NCI-H82 treated with DMSO at 0.1 percent for 48 hours (cell line): ENCODE measurements at regions not wholly inside any gene's neighbourhood (a gene's known extent, or its start where the extent isn't known, plus 50 kb on each side); places are given as distances from the start of the nearest gene placed in this dataset.

Experiments used
- DNase-seq: peaks from one replicate; lab custom pipeline; 2025; ENCODE audit not compliant: unreplicated experiment; lab: John Stamatoyannopoulos, UW

GRCh38 chr1:112040891-112041740, 51.6 kb upstream of the KCND3 start:
- DNase-seq, result peak; percentile 98

GRCh38 chr1:112043901-112044300, 54.4 kb upstream of the KCND3 start:
- no peak for DNase-seq

DNA sequence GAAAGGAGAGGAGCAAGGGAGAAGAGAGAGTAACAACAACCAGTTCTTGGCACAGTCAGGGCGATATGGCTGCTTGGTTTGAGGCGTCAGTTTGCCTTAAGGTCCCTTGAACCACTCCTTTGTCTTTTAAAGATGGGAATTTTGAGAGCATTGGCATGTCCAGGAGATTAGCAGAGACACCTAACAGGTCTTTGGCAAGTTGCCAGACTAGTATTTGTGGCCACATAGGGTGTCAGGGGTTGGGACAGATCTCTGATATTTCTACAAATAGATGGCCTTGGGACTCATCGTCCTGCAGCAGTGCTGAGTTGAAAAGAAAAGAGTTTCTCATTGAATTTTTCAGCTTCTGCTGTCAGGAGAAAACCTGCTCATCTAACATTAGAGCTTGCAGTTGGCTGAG, 55.3 kb upstream of the KCND3 start:
- DNase-seq, result no peak

DNA sequence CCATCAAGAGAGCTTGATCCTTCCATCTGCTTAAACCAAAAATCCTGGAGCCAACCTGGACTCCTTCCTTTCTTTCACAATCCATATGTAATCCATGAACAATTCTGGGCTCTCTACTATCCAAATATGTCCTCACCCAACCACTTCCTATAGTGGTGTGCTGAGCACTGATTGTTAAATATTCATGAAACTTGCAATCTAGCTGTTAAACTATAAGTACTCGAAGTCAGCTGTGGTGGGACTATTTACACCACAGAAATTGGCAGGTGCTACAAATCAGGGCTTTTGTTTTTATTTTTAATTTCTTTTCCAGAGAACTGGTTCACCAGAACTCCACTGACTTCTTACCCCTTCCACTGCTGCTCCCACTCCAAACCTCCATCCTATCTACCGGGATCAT, 57.2 kb upstream of the KCND3 start:
- no peak for DNase-seq

DNA sequence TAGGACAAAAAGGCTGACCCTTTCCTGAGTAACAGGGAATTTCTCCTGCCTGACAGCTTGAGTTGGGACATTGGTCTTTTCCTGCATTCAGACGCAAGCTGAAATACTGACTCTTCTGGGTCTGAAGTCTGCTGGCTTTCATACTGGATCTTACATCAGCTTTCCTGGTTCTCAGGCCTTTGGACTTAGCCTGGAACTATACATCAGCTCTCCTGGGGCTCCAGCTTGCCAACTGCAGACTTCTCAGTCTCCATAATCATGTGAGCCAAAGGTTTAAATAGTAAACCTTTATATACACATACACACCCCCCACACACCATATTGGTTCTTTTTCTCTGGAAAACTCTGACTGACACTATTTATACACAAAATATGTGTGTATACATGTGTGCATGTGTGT, 59.0 kb upstream of the KCND3 start:
- DNase-seq, result no peak

DNA sequence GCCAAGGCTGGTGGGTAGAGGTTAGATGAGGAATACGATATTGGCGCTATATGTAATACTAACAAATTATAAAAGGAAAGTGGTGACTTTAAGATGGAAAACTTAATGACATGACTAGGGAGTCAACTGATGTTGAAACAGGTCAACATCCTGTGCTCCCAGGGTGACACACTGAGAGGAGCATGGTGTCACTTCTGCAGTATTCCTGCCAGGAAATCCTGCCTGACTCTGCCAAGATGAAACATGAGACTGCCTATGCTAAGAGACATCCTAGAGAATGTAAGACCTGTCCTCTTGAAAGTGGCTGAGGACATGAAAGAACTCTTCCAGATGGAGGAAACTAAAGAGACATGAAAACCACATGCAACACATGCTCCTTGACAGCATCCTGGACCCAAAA, 65.0 kb upstream of the KCND3 start:
- DNase-seq, result no peak

- no peak for DNase-seq
Measured at GRCh38 chr1:112056354-112056753, 66.9 kb upstream of the KCND3 start.

- DNase-seq, result no peak
Measured at GRCh38 chr1:112057736-112058135, 68.3 kb upstream of the KCND3 start.

DNA sequence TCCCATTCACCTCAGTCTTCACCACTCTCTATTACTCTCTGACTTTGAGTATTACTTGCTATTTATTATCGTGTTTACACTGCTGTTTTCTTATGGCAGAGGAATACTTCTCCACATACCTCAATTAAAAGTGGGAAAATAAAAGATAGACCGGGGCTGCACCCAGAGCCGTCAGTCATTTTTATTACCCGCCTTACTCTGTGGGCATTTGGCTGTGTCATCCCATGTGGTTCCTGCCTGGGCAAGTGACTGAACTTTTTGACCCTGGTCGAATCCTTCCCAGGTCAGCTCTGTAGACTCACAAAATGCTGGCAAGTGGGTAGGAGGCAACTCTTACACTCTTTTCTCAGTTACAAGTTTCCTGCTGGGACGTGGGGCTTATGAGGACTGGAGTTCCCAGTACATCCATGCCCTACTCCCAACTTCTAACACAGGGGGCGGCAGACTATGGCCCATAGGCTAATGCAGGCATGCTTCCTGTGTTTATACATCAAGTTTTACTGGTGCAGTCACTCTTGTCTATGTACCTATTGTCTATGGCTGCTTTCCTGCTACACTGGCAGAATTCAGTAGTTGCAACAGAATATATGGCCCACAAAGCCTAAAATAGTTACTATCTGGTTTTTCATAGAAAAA, 69.5 kb upstream of the KCND3 start:
- DNase-seq, result no peak

DNA sequence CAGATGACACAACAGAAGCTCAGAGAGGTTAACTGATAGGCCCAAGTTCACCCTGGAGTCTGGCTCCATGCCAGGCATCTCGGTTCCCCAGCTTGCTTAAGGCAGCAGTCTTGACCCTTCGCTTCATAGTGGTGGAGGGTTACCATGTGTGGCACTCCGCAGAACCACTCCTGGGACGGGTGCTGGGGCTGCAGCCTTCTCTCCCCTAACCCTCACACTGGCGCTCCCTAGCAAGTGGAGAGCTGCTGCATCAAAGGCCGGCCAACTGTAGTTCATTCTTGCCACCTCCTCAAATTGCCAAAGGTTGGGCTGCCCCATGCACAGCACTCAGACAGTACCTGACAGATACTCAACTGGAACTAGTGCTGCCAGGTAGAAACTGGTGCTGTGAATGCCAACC, 70.2 kb upstream of the KCND3 start:
- DNase-seq, result no peak

- no peak for DNase-seq
Measured at GRCh38 chr1:112060261-112060660, 70.8 kb upstream of the KCND3 start.

DNA sequence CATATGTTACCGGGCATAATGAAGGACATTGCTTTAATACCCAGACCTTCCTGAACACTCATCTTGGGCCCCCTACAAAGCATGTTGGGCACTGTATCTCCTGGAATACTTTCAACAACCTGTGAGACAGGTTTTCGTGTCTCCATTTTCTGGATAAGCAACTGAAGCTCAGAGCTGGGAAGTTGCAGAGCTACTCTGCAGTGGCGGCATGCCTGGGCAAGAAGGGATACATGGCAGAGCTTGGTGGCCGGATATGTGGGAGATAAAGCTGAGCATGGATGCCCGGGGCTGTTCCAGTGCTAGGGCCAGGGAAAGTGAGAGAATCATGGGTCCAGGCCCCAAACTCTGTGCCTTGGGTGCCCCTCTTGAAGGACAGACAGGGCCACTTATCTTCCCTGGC, 71.6 kb upstream of the KCND3 start:
- DNase-seq, result no peak

DNA sequence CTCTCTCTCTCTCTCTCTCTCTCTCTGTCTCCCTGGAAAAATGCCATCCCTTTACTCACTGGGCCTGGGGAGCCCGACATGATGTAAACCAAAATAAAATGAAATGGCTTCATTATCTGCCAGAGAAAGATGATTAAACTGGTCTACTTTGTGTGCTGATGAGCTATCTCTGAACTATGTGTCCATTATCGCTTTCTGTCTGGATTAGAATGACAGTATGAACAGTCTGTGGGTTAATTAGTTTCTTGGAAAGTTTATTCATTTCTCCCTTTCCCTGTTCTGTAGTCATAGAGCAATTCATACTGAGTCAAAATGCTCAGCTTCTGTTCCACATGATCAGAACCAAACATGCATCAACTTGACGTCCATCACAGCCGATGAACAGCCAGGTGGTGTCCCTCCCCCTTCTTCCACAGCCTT, 72.4 kb upstream of the KCND3 start:
- DNase-seq, result no peak

DNA sequence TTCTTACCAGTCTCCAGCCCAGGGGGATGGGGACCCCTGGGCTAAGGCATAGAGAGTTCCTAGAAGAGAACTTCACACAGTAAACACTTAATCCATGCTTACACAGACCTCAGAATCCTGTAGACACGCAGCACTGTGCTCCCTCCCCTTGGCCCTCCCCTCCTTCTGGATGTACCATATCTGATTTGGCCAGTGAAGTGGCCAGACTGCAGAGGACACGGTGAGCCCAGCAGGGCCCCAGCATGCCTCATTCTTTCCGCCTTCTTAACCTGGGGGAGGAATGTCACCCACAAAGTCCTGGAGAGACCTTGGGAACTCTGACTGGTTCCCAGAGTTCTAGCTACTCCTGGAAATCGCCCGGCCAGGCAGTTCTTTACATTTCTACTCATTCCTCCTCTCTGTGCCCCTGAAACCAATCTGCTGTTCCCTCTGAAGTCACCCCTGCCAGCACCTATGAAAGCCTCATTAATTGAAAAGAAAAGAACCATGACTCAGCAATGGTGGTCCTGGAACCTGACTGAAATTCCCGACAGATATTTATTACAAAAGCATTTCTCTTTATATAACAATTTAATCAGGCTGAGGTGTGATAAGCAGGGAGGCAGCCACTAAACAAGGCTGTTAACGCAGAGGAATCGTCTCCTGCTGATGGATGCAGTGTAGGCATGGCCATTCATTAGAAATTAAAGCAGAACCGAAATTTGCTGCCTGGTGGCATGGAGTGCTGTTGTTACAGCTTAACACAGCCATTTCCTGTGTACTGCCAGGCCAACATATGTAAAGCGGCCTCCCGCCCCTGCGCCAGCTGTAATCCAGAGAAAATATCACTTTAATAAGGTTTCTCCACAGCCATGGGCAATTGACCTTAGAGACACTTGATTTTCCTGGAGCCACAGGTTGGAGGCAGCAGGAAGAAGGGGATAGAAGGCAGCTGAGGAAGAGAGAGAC, 74.6 kb upstream of the KCND3 start:
- DNase-seq, result no peak

DNA sequence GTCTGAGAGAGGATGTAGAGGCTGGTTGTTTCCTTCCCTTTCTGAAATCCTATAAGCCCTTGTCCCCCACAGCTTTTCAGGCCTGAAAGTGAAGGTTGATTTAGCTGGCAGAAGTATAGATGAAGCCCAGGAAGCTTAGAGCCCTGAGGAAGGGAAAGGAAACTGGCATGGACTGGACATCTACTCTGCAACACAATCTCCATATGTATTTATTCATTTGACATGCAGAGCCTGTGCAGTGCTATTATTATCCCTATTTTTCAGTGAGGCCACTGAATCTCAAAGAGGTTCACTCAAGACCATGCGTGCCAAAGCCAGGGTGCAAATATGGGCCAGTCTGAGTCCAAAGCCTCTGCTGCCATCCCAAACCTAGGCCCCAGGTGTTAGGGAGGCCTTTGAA, 78.5 kb upstream of the KCND3 start:
- no peak for DNase-seq

DNA sequence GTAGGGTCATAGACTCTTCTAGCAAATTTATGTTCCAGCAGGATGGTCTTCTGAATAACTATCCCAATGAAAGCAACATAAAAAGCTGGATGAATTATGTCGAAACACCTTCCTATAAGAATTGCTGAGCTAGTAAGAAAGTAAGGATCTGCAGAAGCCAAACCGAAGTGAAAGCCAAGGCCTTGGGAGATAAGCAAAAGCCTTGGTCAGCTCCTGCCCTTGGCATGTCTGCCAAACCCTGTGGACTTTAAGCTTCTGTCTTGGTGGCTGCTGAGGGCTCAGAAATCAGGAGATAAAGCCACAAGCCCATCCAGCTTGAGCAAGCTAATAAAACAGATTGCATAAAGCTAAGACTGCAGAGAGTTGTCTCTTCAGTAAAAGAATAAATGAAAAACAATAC, 81.2 kb upstream of the KCND3 start:
- DNase-seq, result no peak

DNA sequence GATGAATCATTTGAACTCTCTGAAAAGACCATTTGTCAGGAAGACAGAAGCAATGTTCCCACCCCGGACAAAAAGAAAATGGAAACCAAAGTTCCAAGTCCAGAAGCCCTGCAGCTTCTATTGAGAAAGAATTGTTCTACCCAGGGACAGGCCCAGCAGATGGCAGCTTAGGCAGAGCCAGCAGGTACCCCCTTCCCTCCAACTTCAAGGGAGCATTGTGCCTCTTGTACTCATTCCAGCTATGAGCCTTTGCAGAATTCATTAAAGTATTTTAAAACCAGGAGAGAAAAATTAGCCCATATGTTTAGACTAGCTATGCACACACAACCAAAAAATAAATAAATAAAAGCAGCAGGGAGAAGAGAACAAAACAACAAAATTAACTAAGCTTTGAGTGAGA, 85.2 kb upstream of the KCND3 start:
- no peak for DNase-seq

- DNase-seq, result no peak
Measured at GRCh38 chr1:112075566-112075965, 86.1 kb upstream of the KCND3 start.

DNA sequence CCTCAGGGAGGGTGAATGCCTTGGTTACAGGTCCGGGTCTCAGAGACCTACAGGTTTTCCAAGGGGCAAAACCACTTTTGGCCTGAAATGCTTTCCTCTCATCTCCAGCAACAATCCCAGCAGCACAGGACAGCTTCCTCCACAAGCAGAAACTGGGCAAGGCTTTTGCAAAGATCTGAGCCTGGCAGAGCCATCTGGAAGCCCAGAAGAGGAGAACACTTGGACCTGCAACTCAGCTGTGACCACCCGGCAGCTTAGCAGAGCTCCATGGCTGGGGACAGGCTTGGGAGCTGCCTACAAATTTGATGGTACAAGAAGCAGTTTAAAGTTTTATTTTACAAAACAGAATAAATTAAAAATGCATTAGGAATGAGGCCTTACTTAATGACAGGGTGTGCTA, 90.0 kb upstream of the KCND3 start:
- DNase-seq, result no peak

DNA sequence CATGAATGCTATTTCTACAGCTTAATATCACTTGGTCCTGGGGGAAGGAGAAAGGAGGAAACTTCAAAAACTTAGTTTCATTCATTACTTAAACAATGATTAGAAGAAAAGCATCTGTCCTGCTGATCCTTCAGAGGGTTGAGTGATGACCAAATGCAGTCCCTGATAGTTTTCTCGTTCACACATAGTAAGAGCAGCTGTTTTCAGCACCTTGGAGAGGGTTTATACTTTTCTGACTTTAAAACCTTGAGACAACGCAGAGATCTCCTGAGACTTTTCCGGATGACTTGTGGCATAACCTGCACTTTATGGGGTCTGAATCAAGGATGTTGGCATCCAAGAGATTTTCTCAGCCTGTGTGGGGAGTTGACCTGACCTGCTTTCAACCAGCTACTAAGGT, 94.0 kb upstream of the KCND3 start:
- DNase-seq, result no peak

DNA sequence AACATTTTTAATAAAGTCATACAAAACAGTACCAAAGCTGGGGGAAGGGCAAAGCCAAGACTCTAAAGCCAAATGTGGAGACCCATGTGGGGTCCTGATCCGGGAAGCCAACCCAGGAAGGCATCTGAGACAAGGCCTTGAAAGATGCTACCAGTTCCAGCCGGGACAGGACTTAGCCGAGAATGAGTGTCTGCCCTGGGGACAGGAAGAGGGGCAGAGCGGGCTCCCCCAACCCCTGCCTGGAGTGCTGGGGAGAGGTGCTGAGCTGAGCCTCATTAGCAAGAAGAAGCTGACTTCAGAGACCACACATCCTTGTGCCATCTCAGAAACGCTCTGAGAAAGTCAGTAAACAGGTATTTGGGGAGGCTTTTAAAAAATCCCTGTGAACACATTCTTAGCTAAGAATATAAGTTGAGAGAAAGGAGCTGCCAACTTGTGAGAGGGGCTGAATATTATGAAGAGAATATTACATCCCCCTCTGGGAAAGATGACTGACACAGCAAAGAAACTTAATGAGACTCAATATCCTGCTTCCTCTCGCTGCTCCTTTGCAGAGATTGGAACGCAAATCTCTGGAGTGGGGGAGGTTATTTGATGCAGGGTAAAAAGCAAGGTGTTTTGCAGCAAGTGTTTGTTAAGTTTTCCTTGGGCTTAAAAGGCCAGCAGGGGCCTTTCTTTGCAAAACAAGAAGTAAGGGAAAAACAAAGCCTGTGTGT, 103.3 kb upstream of the KCND3 start:
- DNase-seq, result no peak
